ENCODE measurements at regions not wholly inside any gene's neighbourhood (a gene's known extent, or its start where the extent isn't known, plus 50 kb on each side); places are given as distances from the start of the nearest gene placed in this dataset.

DNA sequence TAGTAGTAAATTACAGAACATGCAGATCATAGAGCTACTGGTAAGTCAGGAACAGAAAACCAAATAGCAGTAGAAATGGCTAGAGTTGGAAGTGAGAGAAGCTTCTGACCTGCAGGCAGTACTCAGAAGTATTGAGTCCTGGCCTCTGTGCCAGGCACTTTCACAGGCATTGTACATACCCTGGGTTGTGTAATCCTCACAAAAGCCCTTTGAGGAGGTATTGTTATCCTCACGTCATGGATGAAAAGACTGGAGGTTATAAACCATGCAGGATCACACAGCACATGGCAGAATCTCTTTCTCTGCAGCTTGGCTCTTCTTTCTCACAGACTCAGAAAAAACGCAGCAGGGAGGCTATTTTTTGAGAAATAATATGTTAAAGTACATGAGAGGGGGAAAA lies 789.3 kb upstream of the FAM98A start (continued):
- TF ChIP-seq, protein P1, sequence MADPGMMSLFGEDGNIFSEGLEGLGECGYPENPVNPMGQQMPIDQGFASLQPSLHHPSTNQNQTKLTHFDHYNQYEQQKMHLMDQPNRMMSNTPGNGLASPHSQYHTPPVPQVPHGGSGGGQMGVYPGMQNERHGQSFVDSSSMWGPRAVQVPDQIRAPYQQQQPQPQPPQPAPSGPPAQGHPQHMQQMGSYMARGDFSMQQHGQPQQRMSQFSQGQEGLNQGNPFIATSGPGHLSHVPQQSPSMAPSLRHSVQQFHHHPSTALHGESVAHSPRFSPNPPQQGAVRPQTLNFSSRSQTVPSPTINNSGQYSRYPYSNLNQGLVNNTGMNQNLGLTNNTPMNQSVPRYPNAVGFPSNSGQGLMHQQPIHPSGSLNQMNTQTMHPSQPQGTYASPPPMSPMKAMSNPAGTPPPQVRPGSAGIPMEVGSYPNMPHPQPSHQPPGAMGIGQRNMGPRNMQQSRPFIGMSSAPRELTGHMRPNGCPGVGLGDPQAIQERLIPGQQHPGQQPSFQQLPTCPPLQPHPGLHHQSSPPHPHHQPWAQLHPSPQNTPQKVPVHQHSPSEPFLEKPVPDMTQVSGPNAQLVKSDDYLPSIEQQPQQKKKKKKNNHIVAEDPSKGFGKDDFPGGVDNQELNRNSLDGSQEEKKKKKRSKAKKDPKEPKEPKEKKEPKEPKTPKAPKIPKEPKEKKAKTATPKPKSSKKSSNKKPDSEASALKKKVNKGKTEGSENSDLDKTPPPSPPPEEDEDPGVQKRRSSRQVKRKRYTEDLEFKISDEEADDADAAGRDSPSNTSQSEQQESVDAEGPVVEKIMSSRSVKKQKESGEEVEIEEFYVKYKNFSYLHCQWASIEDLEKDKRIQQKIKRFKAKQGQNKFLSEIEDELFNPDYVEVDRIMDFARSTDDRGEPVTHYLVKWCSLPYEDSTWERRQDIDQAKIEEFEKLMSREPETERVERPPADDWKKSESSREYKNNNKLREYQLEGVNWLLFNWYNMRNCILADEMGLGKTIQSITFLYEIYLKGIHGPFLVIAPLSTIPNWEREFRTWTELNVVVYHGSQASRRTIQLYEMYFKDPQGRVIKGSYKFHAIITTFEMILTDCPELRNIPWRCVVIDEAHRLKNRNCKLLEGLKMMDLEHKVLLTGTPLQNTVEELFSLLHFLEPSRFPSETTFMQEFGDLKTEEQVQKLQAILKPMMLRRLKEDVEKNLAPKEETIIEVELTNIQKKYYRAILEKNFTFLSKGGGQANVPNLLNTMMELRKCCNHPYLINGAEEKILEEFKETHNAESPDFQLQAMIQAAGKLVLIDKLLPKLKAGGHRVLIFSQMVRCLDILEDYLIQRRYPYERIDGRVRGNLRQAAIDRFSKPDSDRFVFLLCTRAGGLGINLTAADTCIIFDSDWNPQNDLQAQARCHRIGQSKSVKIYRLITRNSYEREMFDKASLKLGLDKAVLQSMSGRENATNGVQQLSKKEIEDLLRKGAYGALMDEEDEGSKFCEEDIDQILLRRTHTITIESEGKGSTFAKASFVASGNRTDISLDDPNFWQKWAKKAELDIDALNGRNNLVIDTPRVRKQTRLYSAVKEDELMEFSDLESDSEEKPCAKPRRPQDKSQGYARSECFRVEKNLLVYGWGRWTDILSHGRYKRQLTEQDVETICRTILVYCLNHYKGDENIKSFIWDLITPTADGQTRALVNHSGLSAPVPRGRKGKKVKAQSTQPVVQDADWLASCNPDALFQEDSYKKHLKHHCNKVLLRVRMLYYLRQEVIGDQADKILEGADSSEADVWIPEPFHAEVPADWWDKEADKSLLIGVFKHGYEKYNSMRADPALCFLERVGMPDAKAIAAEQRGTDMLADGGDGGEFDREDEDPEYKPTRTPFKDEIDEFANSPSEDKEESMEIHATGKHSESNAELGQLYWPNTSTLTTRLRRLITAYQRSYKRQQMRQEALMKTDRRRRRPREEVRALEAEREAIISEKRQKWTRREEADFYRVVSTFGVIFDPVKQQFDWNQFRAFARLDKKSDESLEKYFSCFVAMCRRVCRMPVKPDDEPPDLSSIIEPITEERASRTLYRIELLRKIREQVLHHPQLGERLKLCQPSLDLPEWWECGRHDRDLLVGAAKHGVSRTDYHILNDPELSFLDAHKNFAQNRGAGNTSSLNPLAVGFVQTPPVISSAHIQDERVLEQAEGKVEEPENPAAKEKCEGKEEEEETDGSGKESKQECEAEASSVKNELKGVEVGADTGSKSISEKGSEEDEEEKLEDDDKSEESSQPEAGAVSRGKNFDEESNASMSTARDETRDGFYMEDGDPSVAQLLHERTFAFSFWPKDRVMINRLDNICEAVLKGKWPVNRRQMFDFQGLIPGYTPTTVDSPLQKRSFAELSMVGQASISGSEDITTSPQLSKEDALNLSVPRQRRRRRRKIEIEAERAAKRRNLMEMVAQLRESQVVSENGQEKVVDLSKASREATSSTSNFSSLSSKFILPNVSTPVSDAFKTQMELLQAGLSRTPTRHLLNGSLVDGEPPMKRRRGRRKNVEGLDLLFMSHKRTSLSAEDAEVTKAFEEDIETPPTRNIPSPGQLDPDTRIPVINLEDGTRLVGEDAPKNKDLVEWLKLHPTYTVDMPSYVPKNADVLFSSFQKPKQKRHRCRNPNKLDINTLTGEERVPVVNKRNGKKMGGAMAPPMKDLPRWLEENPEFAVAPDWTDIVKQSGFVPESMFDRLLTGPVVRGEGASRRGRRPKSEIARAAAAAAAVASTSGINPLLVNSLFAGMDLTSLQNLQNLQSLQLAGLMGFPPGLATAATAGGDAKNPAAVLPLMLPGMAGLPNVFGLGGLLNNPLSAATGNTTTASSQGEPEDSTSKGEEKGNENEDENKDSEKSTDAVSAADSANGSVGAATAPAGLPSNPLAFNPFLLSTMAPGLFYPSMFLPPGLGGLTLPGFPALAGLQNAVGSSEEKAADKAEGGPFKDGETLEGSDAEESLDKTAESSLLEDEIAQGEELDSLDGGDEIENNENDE (IDR thresholded peaks at IDR 0.05; ENCODE audit: insufficient replicate concordance, low read length): no peak
- TF ChIP-seq TEAD4 (IDR thresholded peaks at IDR 0.05; ENCODE audit: low read depth, low read length) (no peak), SAP30 (IDR thresholded peaks at IDR 0.05; ENCODE audit: insufficient read depth, insufficient replicate concordance, low read length) (no peak), EZH2 (IDR thresholded peaks at IDR 0.05; ENCODE audit: low read depth, low read length, severe bottlenecking) (no peak), KDM1A (IDR thresholded peaks at IDR 0.05; ENCODE audit: borderline replicate concordance, low read length) (no peak), JUND (IDR thresholded peaks at IDR 0.05; ENCODE audit: low read length) (no peak), SIRT6 (IDR thresholded peaks at IDR 0.05; ENCODE audit: low read length) (no peak), SP1 (IDR thresholded peaks at IDR 0.05; ENCODE audit: low read depth, low read length) (no peak), TAF7 (optimal IDR thresholded peaks at IDR 0.05; ENCODE audit: borderline replicate concordance, low read depth, low read length) (no peak), BRCA1 (IDR thresholded peaks at IDR 0.05; ENCODE audit: low read depth, low read length) (no peak)

Data from H1 (cell line).